SK-N-MC (cell line): ENCODE measurements at regions not wholly inside any gene's neighbourhood (a gene's known extent, or its start where the extent isn't known, plus 50 kb on each side); places are given as distances from the start of the nearest gene placed in this dataset.

Experiments used
- DNase-seq: peaks from one replicate; pipeline ENCODE4 v3.0.0-alpha.2; 2011; ENCODE audit warnings: low read depth, low spot score
- H3K27ac ChIP-seq: fragments of 200-600 bp; sonication (generic); 2 replicates; pipeline ENCODE4 v1.5.1; 2016; ENCODE audit warnings: mixed run types
- H3K36me3 ChIP-seq: fragments of 200-600 bp; sonication (generic); 2 replicates; pipeline ENCODE4 v1.6.1; 2017; ENCODE audit warnings: antibody characterized with exemption, low read length, mixed read lengths; ENCODE audit not compliant: insufficient read depth
- H3K4me3 ChIP-seq: fragments of 200-600 bp; sonication (generic); 2 replicates; pipeline ENCODE4 v1.5.1; 2016
- H3K9ac ChIP-seq: fragments of 200-600 bp; sonication (generic); 2 replicates; pipeline ENCODE4 v1.8.0; 2017; ENCODE audit warnings: mixed run types, mixed read lengths; ENCODE audit not compliant: insufficient read length
- H3K9me3 ChIP-seq: fragments of 200-600 bp; sonication (generic); 2 replicates; pipeline ENCODE4 v1.6.1; 2017; ENCODE audit warnings: low read depth, mild to moderate bottlenecking, antibody characterized with exemption, low read length, moderate library complexity, mixed read lengths
- EZH2 ChIP-seq: fragments of 200-600 bp; sonication (generic); IDR thresholded peaks from one replicate; pipeline ENCODE4 v1.6.1; 2017; ENCODE audit warnings: antibody characterized with exemption
- FOXP2 ChIP-seq: optimal IDR thresholded peaks from 2 replicates; pipeline ENCODE3; 2011; ENCODE audit warnings: mild to moderate bottlenecking, moderate library complexity; ENCODE audit not compliant: insufficient read depth; ENCODE audit errors: extremely low read length, control extremely low read depth
- POLR2AphosphoS5 ChIP-seq: IDR thresholded peaks from 2 replicates; pipeline ENCODE4 v1.6.1; 2012; ENCODE audit warnings: mild to moderate bottlenecking, low read depth, low read length, borderline replicate concordance

- no peak for TF ChIP-seq FOXP2
- TF ChIP-seq POLR2AphosphoS5, result no peak
- no peak for TF ChIP-seq EZH2
- no peak for DNase-seq
- H3K4me3 ChIP-seq, result no peak overlapping the region
- no peaks in the 10 kb centered on the region for H3K36me3 ChIP-seq
- no peaks in the 10 kb centered on the region for H3K9me3 ChIP-seq
- no peak overlapping the region for H3K9ac ChIP-seq
- H3K27ac ChIP-seq, result no peak overlapping the region
These were observed 70.6 kb upstream of the POMP start for GRCh38 chr13:28588296-28588695.

GRCh38 chr13:28587174-28587540 is 71.8 kb upstream of the POMP start:
- no peak overlapping the region for H3K9ac ChIP-seq
- H3K4me3 ChIP-seq, result no peak overlapping the region
- H3K9me3 ChIP-seq, result no peaks in the 10 kb centered on the region
- DNase-seq, result no peak
- TF ChIP-seq EZH2, result no peak
- TF ChIP-seq FOXP2, result no peak
- TF ChIP-seq POLR2AphosphoS5, result no peak
- no peaks in the 10 kb centered on the region for H3K36me3 ChIP-seq
- H3K27ac ChIP-seq, result 0 out of 2 replicates have a peak overlapping the region, but pooled peaks have one; percentile 90

GRCh38 chr13:28586439-28587173 is 72.3 kb upstream of the POMP start:
- H3K9ac ChIP-seq, result no peak overlapping the region
- peak; percentile 35 for DNase-seq
- H3K36me3 ChIP-seq, result no peaks in the 10 kb centered on the region
- peak overlapping the region; percentile 90 for H3K27ac ChIP-seq
- H3K9me3 ChIP-seq, result no peaks in the 10 kb centered on the region
- TF ChIP-seq EZH2, result no peak
- no peak for TF ChIP-seq FOXP2
- TF ChIP-seq POLR2AphosphoS5, result no peak
- 0 out of 2 replicates have a peak overlapping the region, but pooled peaks have one; percentile 10 for H3K4me3 ChIP-seq

GRCh38 chr13:28585561-28585960 is 73.4 kb upstream of the POMP start:
- DNase-seq, result no peak
- H3K9ac ChIP-seq, result no peak overlapping the region
- no peak overlapping the region for H3K4me3 ChIP-seq
- H3K36me3 ChIP-seq, result no peaks in the 10 kb centered on the region
- TF ChIP-seq POLR2AphosphoS5 (no peak), FOXP2 (no peak), EZH2 (no peak)
- H3K9me3 ChIP-seq, result no peaks in the 10 kb centered on the region
- H3K27ac ChIP-seq, result peak overlapping the region; percentile 90; the same call in 1 of the 2 replicates

- H3K9ac ChIP-seq, result peak overlapping the region; percentile 46
- no peaks in the 10 kb centered on the region for H3K9me3 ChIP-seq
- no peaks in the 10 kb centered on the region for H3K36me3 ChIP-seq
- no peak for DNase-seq
- H3K4me3 ChIP-seq, result no peak overlapping the region
- peak overlapping the region; percentile 90 for H3K27ac ChIP-seq
- TF ChIP-seq POLR2AphosphoS5, result no peak
- no peak for TF ChIP-seq EZH2
- no peak for TF ChIP-seq FOXP2
These were observed 74.0 kb upstream of the POMP start for GRCh38 chr13:28584873-28585381.

- H3K36me3 ChIP-seq, result no peaks in the 10 kb centered on the region
- no peak overlapping the region for H3K4me3 ChIP-seq
- no peak overlapping the region for H3K9ac ChIP-seq
- no peak overlapping the region for H3K27ac ChIP-seq
- no peak for DNase-seq
- TF ChIP-seq FOXP2 (no peak), EZH2 (no peak), POLR2AphosphoS5 (no peak)
- no peaks in the 10 kb centered on the region for H3K9me3 ChIP-seq
These were observed 75.3 kb upstream of the POMP start for GRCh38 chr13:28583651-28584091.

GRCh38 chr13:28582892-28583240 is 76.1 kb upstream of the POMP start:
- Histone ChIP-seq H3K9me3 (no peaks in the 10 kb centered on the region), H3K27ac (no peak overlapping the region), H3K36me3 (no peaks in the 10 kb centered on the region), H3K9ac (no peak overlapping the region), H3K4me3 (no peak overlapping the region)
- DNase-seq, result no peak
- no peak for TF ChIP-seq FOXP2
- no peak for TF ChIP-seq EZH2
- TF ChIP-seq POLR2AphosphoS5, result no peak

GRCh38 chr13:28582225-28582891 is 76.6 kb upstream of the POMP start:
- H3K27ac ChIP-seq, result no peak overlapping the region
- no peaks in the 10 kb centered on the region for H3K9me3 ChIP-seq
- no peaks in the 10 kb centered on the region for H3K36me3 ChIP-seq
- TF ChIP-seq EZH2, result no peak
- TF ChIP-seq POLR2AphosphoS5, result no peak
- TF ChIP-seq FOXP2, result no peak
- no peak overlapping the region for H3K9ac ChIP-seq
- DNase-seq, result no peak
- no peak overlapping the region for H3K4me3 ChIP-seq

GRCh38 chr13:28581451-28581850 is 77.5 kb upstream of the POMP start:
- Histone ChIP-seq H3K9ac (no peak overlapping the region), H3K9me3 (no peaks in the 10 kb centered on the region), H3K4me3 (no peak overlapping the region), H3K36me3 (no peaks in the 10 kb centered on the region), H3K27ac (no peak overlapping the region)
- no peak for TF ChIP-seq POLR2AphosphoS5
- no peak for TF ChIP-seq EZH2
- no peak for TF ChIP-seq FOXP2
- DNase-seq, result no peak
